HG03565 (cell line): ENCODE measurements at regions not wholly inside any gene's neighbourhood (a gene's known extent, or its start where the extent isn't known, plus 50 kb on each side); places are given as distances from the start of the nearest gene placed in this dataset.

Source experiments
- ATAC-seq: cut with Tn5 transposase; IDR thresholded peaks from one replicate; pipeline ENCODE4 v1.9.1; 2021; ENCODE audit warnings: mild to moderate bottlenecking, moderate library complexity; ENCODE audit not compliant: unreplicated experiment

DNA sequence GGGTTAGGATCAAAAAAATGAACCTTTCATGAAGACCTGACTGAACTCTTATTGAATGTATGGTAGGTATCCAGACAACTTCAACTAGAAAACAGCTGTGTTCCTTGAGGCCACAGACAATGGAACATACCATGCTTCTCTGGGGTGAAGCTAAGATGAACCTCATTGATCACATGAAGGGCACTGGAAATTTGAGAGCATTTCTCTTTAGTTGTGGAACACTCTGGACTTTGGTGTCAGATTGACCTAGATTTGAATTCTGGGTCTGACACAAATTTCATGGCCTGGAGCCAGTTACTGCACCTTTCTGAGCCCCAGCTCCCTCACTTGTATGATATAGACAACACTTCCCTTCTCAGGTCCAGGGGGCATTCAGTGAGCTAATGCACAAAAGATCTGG, 411.2 kb upstream of the ID2 start:
- ATAC-seq, result no peak

DNA sequence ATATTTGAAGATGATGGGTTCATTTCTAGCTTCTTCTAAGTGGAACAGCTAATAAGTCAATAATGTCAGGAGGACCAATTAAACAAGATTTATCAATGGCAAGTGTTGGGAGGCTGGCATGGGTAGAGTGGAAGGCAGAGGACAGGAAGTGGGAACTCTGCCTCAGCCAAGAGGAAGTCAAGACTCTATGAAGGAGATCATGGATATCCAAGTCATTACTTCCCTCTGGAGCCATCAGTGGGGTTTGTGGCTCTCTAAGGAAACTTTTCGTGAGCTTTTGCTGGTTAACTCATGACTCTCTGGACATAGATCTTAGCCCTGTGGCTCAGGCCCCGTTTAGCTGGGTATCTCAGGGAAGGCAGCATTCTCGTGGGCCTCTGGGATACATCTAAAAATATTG, 410.4 kb upstream of the ID2 start:
- ATAC-seq, result no peak

DNA sequence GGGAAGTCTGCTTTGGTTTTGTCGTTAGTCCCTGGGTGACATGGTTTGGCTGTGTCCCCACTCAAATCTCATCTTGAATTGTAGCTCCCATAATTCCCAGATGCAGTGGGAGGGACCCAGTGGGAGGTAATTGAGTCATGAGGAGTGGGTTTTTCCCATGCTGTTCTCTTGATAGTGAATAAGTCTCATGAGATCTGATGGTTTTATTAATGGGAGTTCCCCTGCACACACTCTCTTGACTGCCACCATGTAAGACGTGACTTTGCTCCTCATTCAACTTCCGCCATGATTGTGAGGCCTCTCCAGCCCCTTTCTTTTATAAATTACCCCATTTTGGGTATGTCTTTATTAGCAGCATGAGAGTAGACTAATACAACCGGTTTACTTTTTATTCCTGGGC, 405.8 kb upstream of the ID2 start:
- no peak for ATAC-seq

DNA sequence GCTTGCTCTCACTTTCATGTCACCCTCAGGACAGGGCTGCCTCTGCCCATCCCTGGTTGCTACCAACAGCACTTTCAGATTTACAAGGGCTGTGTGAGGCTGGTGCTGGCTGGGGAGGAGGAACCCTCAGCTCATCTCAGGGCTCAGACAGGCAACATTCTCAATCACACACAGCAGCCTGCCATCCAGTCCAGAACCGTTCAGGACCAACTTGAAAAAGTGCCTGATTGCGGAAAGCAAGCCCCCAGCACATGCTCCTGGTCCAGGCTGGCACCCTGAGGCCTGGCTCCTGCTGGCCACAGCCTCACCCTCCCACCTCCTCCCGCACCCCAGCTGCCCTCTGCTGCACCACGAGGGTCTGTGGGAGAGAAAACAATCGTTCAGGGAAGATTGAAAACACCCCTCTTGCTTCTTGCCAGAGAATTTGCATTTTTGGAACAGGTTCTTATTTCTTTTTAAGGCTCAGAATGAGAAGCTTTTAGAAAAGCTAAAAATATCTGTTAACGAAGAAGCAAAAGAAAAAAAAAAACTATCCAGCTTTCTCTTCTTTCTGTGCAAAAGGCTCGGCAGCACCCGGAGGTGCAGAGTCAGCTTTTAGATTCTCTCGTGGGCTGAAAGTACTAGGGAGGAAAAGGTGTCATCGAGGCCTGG, 403.8 kb upstream of the ID2 start:
- ATAC-seq, result no peak

DNA sequence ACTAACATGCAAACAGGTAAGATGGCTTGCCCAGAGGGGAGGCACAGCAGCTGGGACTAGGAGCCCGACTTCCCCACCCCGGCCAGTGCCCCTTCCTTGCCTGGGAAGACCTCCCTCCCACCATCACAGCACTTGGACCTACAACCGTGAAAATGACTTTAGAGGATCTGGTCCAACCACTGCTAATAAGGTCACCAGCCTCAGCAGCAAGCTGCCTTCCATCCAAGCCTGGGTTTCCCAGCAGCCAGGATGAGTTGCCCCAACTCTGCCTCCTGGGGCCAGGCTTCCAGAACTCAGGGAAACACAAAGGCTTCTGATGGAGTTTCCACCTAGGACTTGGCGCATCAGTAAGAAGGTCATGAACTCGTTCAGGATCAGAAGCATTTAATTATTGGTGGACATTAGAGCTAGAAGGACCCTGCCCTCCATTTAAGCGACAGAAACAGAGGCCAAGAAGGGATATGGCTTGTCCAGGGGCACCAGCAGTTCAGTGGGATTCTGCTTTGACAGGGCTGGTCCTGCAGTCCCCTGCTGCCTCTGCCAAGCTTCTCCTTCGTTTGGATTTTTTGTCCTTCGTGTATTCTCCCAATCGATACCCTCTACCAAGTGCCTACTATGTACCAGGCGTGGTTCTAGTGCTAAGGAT, 403.0 kb upstream of the ID2 start:
- no peak for ATAC-seq

DNA sequence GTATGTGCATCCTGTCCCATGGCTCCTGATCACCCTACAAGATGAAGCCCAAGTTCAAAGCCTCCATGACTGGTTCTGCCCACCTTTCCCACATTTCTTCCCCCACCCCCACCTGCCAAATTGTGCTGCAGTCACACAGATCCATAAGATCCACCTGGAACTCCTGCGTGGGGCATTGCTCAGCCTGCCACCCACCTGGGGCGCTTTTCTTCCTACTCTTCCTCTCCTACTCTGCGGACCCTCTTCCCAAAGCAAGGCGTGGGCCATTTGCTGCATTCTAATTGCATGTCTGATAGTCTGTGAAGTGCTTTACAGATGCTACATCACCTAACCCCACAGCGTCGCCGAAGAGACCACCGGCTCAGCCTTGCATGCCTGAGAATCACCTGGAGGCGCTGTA, 402.4 kb upstream of the ID2 start:
- ATAC-seq, result no peak

DNA sequence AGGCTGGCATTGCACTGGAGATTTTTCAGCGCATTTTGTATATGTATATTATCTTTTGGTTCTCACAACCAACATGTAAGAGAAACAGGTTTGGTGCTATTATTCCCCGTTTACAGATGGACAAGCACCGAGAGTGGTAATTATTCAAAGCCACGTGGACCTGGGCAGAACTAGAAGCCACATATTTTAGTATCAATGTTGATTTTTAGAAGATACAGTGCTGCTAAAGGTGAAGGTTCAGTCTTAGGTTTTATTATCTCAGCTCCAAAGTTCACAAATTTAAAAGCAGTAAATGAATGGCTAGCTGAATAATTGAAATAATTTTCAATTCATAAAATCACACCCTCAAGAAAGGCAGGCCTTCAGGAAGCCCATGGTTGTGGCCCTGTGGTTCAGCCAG, 400.6 kb upstream of the ID2 start:
- ATAC-seq, result no peak

DNA sequence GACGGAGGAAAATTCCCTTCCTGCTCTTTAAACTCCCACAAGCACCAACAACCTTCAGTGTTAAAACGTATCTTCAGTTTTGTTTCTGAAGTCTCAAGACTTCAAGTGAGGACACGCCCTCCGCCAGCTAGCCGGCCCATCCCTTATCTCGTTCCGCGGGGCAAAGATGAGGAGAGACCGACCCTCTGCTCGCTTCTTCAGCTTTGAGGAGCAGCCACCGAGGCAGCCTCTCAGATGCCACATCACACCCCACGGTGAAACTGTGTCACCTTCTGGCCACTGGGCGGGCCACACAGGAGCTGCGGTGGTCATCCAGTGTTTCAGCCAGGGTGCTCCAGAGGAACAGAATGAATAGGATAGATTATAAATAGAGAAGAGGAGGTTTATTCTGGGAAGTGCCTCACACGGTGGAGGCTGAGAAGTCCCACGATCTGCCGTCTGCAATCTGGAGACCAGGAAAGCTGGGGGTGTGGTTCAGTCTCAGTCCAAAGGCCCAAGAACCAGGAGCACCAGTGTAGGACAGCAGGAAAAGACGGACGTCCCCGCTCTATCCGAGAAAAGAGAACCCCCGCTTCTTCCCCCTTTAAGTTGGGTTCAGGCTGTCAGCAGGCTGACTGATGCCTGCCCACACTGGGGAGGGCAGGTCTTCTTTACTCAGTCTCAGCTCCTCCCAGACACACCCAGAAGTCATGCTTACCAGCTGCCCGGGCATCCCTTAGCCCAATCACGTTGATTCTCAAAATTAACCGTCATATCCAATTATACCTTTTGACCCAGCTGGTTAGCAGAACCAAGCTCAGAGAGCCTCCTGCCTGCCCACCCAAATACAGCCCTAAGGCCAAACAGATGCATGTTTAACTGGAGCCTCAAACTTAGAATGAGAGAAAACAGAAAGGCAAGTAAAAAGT, 399.7 kb upstream of the ID2 start:
- no peak for ATAC-seq

DNA sequence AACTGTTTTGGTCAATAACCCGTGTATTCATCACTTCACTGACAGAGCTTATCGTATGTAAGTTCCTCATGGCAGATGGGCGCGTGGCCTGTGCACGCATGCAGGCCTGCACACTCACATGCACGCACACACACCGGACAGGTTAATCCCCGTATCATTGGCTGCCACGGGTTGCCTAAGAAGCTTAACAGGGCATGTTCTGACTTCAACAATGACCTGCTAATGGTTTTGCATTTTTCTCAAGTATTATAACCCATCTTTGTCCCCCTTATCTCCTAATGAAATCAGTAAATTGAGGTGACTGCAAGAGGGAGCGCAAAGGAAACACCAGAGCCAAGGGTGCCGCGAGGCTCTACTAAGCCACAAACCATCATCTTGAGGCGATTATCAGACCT, 399.0 kb upstream of the ID2 start:
- ATAC-seq, result no peak

DNA sequence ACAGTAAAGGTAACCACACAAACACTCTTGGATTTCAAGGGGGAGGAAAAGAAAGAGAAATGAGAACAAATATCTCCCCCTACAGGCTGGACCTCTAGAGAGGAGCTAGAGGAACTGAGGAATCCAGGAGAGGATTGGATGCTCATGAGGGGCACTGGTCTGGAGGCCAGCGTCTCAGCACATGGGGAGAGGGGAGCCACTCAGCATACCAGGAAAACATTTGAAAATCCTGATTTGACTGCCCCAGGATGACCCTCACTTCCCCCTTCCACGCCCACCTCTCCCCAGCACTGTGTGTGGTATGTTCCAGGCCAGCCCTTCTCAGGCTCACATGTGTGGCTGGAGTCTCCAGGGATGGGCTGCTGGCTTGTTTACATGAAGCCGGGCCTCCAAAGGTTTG, 396.8 kb upstream of the ID2 start:
- no peak for ATAC-seq

DNA sequence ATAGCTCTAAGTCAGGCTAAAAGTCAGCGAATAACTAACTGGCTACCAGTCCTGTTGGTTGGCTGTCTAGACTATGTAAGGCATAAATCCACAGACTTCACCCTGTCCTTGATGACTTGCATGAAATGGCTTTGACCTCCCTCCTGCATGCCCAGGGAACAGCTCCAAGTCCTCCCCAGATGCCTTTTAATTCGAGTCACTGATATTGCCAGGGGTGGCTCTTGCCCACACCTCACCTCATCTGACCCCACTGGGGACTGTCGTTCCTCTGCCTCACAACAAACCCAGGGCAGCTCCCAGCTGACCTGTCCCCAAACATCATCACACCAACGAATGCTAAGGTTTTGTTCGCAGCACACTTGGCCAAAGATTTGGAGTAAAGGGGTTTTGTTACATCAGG, 396.0 kb upstream of the ID2 start:
- no peak for ATAC-seq

DNA sequence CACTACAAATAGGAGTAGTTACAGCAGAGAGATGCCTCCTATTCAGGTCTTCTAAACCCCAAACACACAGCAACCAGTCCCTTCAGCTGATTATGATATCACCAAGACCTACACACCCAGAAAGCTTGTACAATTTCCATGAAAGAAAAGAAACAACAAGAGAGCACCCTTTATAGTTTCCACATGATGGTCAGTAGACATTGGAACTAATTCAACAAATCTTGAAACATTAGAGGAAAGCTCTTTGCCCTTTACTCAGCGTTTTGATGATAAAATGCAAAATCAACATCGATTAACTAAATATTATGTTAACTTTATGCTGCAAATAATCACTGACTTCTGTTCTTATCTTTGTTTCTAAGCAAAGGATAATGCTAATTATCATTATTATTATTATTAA, 393.6 kb upstream of the ID2 start:
- ATAC-seq, result no peak

DNA sequence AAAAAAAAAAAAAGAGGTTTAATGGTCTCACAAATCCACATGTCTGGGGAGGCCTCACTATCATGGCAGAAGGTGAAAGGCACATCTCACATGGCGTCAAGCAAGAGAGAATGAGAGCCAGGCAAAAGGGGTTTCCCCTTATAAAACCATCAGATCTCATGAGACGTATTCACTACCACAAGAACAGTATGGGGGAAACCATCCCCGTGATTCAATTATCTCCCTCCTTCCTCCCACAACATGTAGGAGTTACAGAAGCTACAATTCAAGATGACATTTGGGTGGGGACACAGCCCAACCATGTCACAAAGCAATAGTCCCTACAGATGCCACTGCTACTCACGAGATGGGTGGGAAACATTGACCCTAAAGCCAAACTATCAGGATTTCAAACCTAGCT, 392.7 kb upstream of the ID2 start:
- ATAC-seq, result no peak

DNA sequence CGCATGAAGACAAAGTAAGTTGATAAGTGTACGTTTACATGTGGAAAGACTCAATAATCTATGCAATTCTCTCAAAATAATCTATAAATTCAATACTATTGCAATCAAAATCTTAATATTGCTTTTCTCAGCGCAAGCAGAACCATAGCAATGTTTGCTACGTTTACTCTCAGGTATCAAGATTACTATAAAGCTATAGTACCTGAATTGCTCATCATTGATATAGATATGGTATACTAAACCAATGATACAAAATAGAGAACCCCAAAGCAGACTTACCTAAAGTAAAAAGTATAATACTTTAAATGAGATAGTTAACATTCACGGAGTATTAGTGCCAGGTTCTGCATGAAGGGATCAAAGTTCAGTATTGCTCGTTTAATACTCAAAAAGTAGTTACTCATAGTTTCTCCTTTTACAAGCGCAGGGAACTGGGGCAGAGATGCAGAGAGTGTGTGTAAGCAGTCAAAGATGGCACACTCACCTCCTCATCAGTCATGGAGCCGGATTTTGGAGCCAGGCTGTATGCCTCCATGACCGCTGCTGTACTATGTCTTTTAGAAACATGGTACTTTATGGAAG, 391.0 kb upstream of the ID2 start:
- no peak for ATAC-seq

DNA sequence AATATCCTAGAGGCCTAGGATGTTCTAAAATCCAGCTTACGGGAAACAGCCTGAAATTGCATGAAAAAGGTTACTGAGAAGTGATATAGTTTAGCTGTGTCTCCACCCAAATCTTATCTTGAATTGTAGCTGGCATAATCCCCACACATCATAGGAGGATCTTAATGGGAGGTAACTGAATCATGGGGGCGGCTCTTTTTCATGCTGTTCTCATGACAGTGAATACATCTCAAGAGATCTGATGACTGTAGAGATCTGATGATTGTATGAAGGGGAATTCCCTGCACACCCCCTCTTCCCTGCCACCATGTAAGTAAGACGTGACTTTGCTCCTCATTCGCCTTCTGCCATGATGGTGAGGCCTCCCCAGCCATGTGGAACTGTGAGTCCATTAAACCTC, 385.6 kb upstream of the ID2 start:
- no peak for ATAC-seq

DNA sequence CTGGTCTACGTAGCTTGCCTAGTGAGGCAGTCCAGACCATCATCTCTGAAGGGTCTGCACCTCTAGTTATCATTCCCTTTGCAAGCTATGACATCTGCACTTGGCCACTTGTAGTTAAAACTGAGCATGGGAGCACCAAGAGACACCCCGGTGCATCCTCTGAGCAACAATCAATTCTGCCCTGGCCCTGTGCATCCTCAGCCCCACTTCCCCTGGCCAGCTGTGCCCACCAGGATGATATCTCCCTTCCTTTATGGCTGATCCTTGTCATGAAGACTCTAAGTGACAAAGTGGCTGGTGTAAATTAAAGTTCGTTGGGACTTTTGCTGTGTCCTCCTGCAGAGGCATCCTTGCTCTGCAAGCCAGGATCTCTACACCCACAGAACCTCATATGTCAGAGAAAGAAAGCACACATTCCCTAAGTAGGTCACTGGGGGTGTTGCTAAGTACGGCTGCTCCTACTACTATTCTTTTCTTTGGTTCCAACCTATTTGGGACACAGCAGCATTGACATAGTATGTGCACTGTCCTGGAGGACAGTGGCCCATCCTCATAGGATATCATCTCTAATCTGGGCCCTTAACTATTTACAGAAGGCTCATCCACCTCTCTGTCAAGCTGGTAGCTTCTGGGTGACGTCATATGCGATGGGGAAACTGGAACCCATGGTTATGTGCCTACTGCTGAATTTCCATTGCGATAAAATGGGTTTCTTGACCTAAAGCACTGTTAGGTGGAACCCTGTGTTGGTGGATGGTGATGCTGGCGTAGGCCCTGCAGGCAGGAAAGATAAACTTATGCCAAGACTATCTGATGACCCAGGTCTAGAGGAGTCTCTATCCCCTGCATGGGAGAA, 384.3 kb upstream of the ID2 start:
- no peak for ATAC-seq

DNA sequence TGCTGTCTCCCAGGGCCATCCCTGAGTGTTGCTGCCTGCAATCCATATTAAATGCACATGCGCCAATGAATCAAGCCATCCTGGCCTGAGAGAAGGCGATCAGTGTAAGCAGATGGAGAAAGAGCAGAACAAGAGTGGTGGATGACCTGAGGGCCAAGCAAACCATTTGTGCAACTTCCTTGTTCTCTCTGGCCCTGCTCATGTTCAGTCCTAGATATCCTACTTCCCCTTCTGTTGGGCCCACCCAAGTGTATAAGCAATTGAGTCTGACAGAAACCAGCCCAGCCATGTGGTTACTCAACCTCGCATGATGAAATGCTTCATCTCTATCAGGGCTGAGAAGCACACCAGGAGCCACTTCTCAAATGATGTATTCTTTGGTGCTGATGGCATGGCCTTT, 383.1 kb upstream of the ID2 start:
- ATAC-seq, result no peak

DNA sequence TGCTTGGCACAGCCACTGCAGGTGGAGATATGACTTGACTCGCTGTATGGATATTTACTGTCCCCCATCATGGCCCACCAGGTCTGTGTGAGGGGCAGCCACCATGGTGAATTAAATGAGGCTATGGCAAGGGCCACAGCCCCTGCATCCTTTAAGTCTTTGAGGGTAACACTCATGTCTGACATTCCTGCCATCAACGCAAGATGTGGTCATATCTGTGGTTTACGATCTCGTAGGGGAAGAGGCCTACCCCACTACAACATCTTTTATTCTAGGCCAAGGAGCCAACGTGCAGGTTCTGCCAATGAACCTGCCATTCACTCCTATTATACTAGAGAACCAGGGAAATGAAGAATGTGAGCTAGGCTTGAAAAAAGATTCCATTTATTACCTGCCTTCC, 381.6 kb upstream of the ID2 start:
- no peak for ATAC-seq

DNA sequence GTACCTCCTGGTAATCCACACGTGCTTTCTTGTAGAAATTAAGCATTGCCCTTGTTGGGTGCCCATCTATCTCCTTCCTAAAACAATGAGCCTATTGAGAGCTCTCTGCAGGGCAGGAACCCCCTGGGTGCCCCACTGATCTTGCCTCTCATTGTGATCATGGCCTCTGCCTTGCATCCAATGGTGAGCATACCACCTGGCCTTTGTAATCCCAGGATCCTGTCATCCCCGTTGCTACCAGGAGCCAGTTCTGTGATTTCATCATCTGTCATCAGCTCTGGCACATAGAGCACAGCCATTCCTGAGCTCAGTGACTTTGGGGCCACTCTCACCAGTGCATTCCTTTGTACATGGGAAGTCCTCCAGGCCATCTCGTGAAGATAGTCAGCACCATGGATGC, 381.0 kb upstream of the ID2 start:
- ATAC-seq, result no peak

DNA sequence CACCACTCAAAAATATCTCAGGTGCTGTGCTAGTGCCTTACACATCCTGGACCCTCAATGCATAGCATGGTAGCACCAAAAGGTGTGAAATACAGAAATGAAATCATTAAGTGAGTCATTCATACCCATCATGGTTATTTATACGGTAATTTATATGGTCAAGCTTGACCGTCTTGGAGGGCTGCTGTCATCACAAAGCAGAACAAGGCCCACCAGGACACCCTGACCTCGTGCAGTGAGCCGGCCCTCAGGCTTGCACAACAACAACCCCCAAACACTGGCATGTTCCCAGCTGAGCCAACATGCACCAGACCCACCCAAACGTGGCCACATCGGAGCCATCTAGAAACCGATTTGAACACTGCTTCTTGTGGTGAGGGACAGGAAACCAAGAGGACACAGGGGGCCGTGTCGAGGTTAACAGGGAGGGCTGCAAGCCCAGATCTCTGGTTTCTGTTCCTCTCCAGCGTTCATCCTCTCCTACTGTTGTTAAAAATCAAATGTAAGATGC, 378.5 kb upstream of the ID2 start:
- ATAC-seq, result peak; percentile 55
